MM.1S (cell line): ENCODE measurements at regions not wholly inside any gene's neighbourhood (a gene's known extent, or its start where the extent isn't known, plus 50 kb on each side); places are given as distances from the start of the nearest gene placed in this dataset.

Source experiments
- DNase-seq: peaks from one replicate; pipeline ENCODE4 v3.0.0-alpha.2; 2015
- H2AFZ ChIP-seq: fragments of 300-600 bp; sonication (generic); 2 replicates; pipeline ENCODE4 v1.6.0; 2016; ENCODE audit warnings: antibody characterized with exemption, low read length
- H3F3A ChIP-seq: fragments of 300-600 bp; sonication (generic); 2 replicates; pipeline ENCODE4 v1.6.1; 2016; ENCODE audit warnings: mild to moderate bottlenecking, antibody characterized with exemption, low read length, moderate library complexity, mixed read lengths; ENCODE audit not compliant: insufficient read depth
- H3K27ac ChIP-seq: fragments of 300-600 bp; sonication (generic); 2 replicates; pipeline ENCODE4 v1.5.1; 2016; ENCODE audit warnings: mild to moderate bottlenecking, low read length
- H3K27me3 ChIP-seq: fragments of 300-600 bp; sonication (generic); replicated peaks from 2 replicates; pipeline ENCODE4 v1.6.0; 2016; ENCODE audit warnings: low read length; ENCODE audit not compliant: insufficient read depth
- H3K36me3 ChIP-seq: fragments of 300-600 bp; sonication (generic); replicated peaks from 2 replicates; pipeline ENCODE4 v1.6.1; 2016; ENCODE audit warnings: mild to moderate bottlenecking, low read length, mixed read lengths; ENCODE audit not compliant: insufficient read depth
- H3K4me1 ChIP-seq: fragments of 300-600 bp; sonication (generic); 2 replicates; pipeline ENCODE4 v1.6.1; 2016; ENCODE audit warnings: low read length, mixed read lengths
- H3K4me2 ChIP-seq: fragments of 300-600 bp; sonication (generic); 2 replicates; pipeline ENCODE4 v1.6.0; 2016; ENCODE audit warnings: low read depth, low read length
- H3K4me3 ChIP-seq: fragments of 300-600 bp; sonication (generic); 2 replicates; pipeline ENCODE4 v1.5.1; 2016; ENCODE audit warnings: low read length, mixed read lengths
- H3K79me2 ChIP-seq: fragments of 300-600 bp; sonication (generic); 2 replicates; pipeline ENCODE4 v1.6.1; 2016; ENCODE audit warnings: mixed run types, low read length, mixed read lengths
- H3K9ac ChIP-seq: fragments of 300-600 bp; sonication (generic); 2 replicates; pipeline ENCODE4 v1.6.1; 2016; ENCODE audit warnings: low read length, mixed read lengths
- H3K9me2 ChIP-seq: fragments of 300-600 bp; sonication (generic); replicated peaks from 2 replicates; pipeline ENCODE4 v1.6.1; 2016; ENCODE audit warnings: mild to moderate bottlenecking, low read length, mixed read lengths; ENCODE audit not compliant: insufficient read depth
- H3K9me3 ChIP-seq: fragments of 300-600 bp; sonication (generic); replicated peaks from 2 replicates; pipeline ENCODE4 v1.6.1; 2016; ENCODE audit warnings: mild to moderate bottlenecking, low read length, mixed read lengths; ENCODE audit not compliant: insufficient read depth
- H4K20me1 ChIP-seq: fragments of 300-600 bp; sonication (generic); 2 replicates; pipeline ENCODE4 v1.6.1; 2016; ENCODE audit warnings: mild to moderate bottlenecking, low read length, moderate library complexity, mixed read lengths; ENCODE audit not compliant: insufficient read depth
- EZH2 ChIP-seq: fragments of 300-600 bp; sonication (generic); optimal IDR thresholded peaks from 2 replicates; pipeline ENCODE3; 2017; ENCODE audit warnings: low read depth, mild to moderate bottlenecking, antibody characterized with exemption, low read length, mixed read lengths
- EZH2phosphoT487 ChIP-seq: fragments of 300-600 bp; sonication (generic); IDR thresholded peaks from 2 replicates; pipeline ENCODE4 v1.6.1; 2018; ENCODE audit warnings: antibody characterized with exemption, low read length
- TF ChIP-seq, protein P1 (sequence below): fragments of 300-600 bp; sonication (generic); IDR thresholded peaks from 2 replicates; pipeline ENCODE4 v1.5.1; 2016; ENCODE audit warnings: antibody characterized with exemption, low read length, mixed read lengths

DNA sequence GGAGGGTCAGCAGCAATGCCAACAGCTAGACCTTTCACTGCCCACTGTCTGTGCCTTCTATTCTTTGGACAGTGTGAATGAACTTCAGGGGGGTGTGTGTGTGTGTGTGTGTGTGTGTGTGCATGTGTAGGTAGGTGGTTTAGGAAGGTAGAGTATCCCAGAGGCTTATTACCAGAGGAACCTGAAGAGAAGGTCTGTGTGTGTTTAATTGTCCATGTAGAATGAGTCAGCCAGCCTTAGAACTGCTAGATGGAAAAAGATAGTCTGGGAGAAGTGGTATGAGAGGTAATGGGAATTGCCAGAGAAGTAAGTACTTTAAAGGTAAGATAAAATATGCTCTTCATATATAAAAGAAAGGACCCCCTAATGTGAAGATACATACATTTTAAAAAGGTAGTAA is 522.2 kb downstream of the PIK3C3 start:
- Histone ChIP-seq H3K36me3 (no peaks in the 10 kb centered on the region), H3K4me3 (no peak overlapping the region), H3K9me2 (no peaks in the 10 kb centered on the region), H3K27ac (no peak overlapping the region), H3K79me2 (no peaks in the 10 kb centered on the region), H2AFZ (no peak overlapping the region), H3K4me2 (no peak overlapping the region), H3K9me3 (no peaks in the 10 kb centered on the region), H3K9ac (no peak overlapping the region), H3K27me3 (no peaks in the 10 kb centered on the region), H3K4me1 (no peaks in the 10 kb centered on the region), H4K20me1 (no peaks in the 10 kb centered on the region), H3F3A (no peaks in the 10 kb centered on the region)
- no peak for DNase-seq
- TF ChIP-seq EZH2phosphoT487 (no peak), EZH2 (no peak)
- TF ChIP-seq, protein P1, sequence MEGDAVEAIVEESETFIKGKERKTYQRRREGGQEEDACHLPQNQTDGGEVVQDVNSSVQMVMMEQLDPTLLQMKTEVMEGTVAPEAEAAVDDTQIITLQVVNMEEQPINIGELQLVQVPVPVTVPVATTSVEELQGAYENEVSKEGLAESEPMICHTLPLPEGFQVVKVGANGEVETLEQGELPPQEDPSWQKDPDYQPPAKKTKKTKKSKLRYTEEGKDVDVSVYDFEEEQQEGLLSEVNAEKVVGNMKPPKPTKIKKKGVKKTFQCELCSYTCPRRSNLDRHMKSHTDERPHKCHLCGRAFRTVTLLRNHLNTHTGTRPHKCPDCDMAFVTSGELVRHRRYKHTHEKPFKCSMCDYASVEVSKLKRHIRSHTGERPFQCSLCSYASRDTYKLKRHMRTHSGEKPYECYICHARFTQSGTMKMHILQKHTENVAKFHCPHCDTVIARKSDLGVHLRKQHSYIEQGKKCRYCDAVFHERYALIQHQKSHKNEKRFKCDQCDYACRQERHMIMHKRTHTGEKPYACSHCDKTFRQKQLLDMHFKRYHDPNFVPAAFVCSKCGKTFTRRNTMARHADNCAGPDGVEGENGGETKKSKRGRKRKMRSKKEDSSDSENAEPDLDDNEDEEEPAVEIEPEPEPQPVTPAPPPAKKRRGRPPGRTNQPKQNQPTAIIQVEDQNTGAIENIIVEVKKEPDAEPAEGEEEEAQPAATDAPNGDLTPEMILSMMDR = no peak

DNA sequence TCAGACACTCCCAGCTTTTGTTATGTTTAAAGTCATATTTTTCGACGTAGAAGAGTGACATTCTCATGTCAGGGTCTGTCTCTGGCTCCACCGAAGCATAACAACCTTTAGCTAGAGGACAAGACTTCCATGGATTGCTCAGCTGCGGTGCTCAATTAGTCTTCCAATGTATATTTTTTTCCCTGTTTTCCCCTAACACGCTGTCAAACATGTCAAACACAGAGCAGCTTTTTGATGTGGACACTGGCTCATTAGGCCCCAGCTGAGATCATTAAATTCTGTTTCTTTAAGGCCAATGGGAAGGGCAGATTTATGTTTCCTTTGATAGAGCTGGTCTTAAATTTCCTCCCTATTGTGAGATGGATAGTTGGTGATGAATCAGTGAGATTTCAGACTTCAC is 525.4 kb downstream of the PIK3C3 start:
- H3K36me3 ChIP-seq = no peaks in the 10 kb centered on the region
- TF ChIP-seq EZH2phosphoT487 (no peak), EZH2 (no peak)
- TF ChIP-seq, protein P1 = no peak
- no peaks in the 10 kb centered on the region for H3K27me3 ChIP-seq
- H3K9me2 ChIP-seq = no peaks in the 10 kb centered on the region
- no peaks in the 10 kb centered on the region for H4K20me1 ChIP-seq
- H3F3A ChIP-seq = no peaks in the 10 kb centered on the region
- DNase-seq = no peak
- H2AFZ ChIP-seq = no peak overlapping the region
- H3K27ac ChIP-seq = no peak overlapping the region
- H3K4me3 ChIP-seq = no peak overlapping the region
- no peaks in the 10 kb centered on the region for H3K79me2 ChIP-seq
- H3K9me3 ChIP-seq = no peaks in the 10 kb centered on the region
- H3K9ac ChIP-seq = no peak overlapping the region
- H3K4me1 ChIP-seq = no peaks in the 10 kb centered on the region
- no peak overlapping the region for H3K4me2 ChIP-seq

DNA sequence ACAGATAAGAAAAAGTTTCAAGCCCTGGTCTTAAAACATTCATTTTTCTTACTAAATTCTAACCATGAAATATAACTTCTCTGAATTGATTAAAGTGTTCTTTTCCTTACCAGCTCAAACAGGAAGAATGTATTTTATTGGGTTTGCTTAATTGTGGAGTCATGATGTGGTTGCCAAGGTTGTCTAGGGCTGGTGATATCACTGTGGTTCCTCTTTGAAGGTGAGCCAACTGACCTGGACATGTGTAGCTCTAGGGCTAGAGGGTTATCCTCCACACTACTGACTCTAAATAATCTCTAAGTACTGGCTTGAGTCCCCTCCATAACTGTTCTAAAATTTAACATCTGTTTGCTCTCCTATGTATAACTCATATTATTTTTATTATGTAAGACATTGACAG is 529.6 kb downstream of the PIK3C3 start:
- TF ChIP-seq EZH2 = no peak
- no peak for TF ChIP-seq EZH2phosphoT487
- TF ChIP-seq, protein P1 = no peak
- DNase-seq = no peak
- Histone ChIP-seq H3K4me2 (no peak overlapping the region), H3K27ac (no peak overlapping the region), H4K20me1 (no peaks in the 10 kb centered on the region), H3K36me3 (no peaks in the 10 kb centered on the region), H3K9ac (no peak overlapping the region), H3K9me2 (no peaks in the 10 kb centered on the region), H2AFZ (no peak overlapping the region), H3F3A (no peaks in the 10 kb centered on the region), H3K4me3 (no peak overlapping the region), H3K27me3 (no peaks in the 10 kb centered on the region), H3K9me3 (no peaks in the 10 kb centered on the region), H3K79me2 (no peaks in the 10 kb centered on the region), H3K4me1 (no peaks in the 10 kb centered on the region)

GRCh38 chr18:42486271-42486670 is 531.2 kb downstream of the PIK3C3 start:
- H3K36me3 ChIP-seq = no peaks in the 10 kb centered on the region
- DNase-seq = no peak
- H3K9ac ChIP-seq = no peak overlapping the region
- H3K27ac ChIP-seq = no peak overlapping the region
- no peak for TF ChIP-seq EZH2
- TF ChIP-seq, protein P1 = no peak
- no peak for TF ChIP-seq EZH2phosphoT487
- H3K9me2 ChIP-seq = no peaks in the 10 kb centered on the region
- no peak overlapping the region for H2AFZ ChIP-seq
- H3K4me3 ChIP-seq = no peak overlapping the region
- no peaks in the 10 kb centered on the region for H4K20me1 ChIP-seq
- H3K4me1 ChIP-seq = no peaks in the 10 kb centered on the region
- H3K79me2 ChIP-seq = no peaks in the 10 kb centered on the region
- H3K9me3 ChIP-seq = no peaks in the 10 kb centered on the region
- no peaks in the 10 kb centered on the region for H3F3A ChIP-seq
- no peak overlapping the region for H3K4me2 ChIP-seq
- no peaks in the 10 kb centered on the region for H3K27me3 ChIP-seq
